Activated CD8-positive, alpha-beta T cell treated with anti-CD3 and anti-CD28 coated beads for 36 hours (primary cell): ENCODE measurements at regions not wholly inside any gene's neighbourhood (a gene's known extent, or its start where the extent isn't known, plus 50 kb on each side); places are given as distances from the start of the nearest gene placed in this dataset.

Experiments
- ATAC-seq: fragments of 200-7000 bp; cut with Tn5 transposase; one replicate; pipeline ENCODE4 v1.10.0; 2021; ENCODE audit warnings: mild to moderate bottlenecking, moderate library complexity
- CTCF ChIA-PET: fragments of 350-600 bp; sonication (Branson Sonifier 250); formaldehyde crosslinking; loops from one replicate; lab custom pipeline; 2021; ENCODE audit warnings: antibody characterized with exemption; lab: Charles Lee
- POLR2A ChIA-PET: fragments of 350-600 bp; sonication (Branson Sonifier 250); formaldehyde crosslinking; loops from one replicate; lab custom pipeline; 2021; ENCODE audit warnings: antibody characterized with exemption; lab: Charles Lee
- DNase-seq: peaks from one replicate; pipeline ENCODE4 v3.0.0-alpha.2; 2020
- H3K27ac Mint-ChIP-seq: one replicate; pipeline ENCODE4 v1.8.0; 2021; ENCODE audit warnings: mild to moderate bottlenecking, mixed read lengths
- H3K27me3 Mint-ChIP-seq: one replicate; pipeline ENCODE4 v1.8.0; 2021; ENCODE audit warnings: mixed read lengths
- H3K36me3 Mint-ChIP-seq: one replicate; pipeline ENCODE4 v1.8.0; 2021; ENCODE audit warnings: low read depth, mixed read lengths
- H3K4me1 Mint-ChIP-seq: one replicate; pipeline ENCODE4 v1.8.0; 2021; ENCODE audit warnings: low read depth, mixed read lengths
- H3K4me3 Mint-ChIP-seq: one replicate; pipeline ENCODE4 v1.8.0; 2021; ENCODE audit warnings: mild to moderate bottlenecking, moderate library complexity, mixed read lengths
- H3K9me3 Mint-ChIP-seq: one replicate; pipeline ENCODE4 v1.8.0; 2021; ENCODE audit warnings: mixed read lengths
- intact Hi-C: fragments of 100-400 bp; cut with micrococcal nuclease; formaldehyde crosslinking; loops from one replicate; pipeline ENCODE4 v1.10.0; 2022
- TF ChIP-seq, protein P1 (sequence below): fragments of 200-600 bp; IDR thresholded peaks from one replicate; pipeline ENCODE4 v1.8.0; 2022; ENCODE audit warnings: antibody characterized with exemption, mild to moderate bottlenecking

DNA sequence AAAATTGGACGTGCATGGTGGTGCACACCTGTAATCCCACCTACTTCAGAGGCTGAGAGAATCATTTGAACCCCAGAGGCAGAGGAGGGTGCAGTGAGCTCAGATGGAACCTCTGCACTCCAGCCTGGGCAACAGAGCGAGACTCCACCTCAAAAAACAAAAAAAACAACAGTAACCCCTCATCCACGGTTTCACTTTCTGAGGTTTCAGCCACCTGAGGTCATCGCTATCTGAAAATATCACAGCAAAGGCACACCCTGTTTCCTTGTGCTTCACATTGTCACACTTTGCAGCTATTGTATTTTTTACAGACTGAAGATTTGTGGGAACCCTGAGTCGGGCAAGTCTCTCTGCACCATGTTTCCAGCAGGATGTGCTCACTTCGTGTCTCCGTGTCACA, 54.1 kb upstream of the FOXQ1 start:
- Mint-ChIP-seq H3K27me3 (peaks cover 8% of the 10 kb centered on the region), H3K27ac (no peak overlapping the region), H3K4me1 (no peaks in the 10 kb centered on the region), H3K9me3 (no peaks in the 10 kb centered on the region), H3K4me3 (no peak overlapping the region), H3K36me3 (no peaks in the 10 kb centered on the region)
- TF ChIP-seq, protein P1, sequence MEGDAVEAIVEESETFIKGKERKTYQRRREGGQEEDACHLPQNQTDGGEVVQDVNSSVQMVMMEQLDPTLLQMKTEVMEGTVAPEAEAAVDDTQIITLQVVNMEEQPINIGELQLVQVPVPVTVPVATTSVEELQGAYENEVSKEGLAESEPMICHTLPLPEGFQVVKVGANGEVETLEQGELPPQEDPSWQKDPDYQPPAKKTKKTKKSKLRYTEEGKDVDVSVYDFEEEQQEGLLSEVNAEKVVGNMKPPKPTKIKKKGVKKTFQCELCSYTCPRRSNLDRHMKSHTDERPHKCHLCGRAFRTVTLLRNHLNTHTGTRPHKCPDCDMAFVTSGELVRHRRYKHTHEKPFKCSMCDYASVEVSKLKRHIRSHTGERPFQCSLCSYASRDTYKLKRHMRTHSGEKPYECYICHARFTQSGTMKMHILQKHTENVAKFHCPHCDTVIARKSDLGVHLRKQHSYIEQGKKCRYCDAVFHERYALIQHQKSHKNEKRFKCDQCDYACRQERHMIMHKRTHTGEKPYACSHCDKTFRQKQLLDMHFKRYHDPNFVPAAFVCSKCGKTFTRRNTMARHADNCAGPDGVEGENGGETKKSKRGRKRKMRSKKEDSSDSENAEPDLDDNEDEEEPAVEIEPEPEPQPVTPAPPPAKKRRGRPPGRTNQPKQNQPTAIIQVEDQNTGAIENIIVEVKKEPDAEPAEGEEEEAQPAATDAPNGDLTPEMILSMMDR: no peak
- intact Hi-C loops: no loop called here
- CTCF ChIA-PET: no interaction called here
- DNase-seq (no peak), ATAC-seq (no peak)
- POLR2A ChIA-PET: interaction anchor here (0.7 kb wide), 1 partner anchor 78 kb away, joined by 3 read pairs; no protein-coding TSS in a partner anchor

DNA sequence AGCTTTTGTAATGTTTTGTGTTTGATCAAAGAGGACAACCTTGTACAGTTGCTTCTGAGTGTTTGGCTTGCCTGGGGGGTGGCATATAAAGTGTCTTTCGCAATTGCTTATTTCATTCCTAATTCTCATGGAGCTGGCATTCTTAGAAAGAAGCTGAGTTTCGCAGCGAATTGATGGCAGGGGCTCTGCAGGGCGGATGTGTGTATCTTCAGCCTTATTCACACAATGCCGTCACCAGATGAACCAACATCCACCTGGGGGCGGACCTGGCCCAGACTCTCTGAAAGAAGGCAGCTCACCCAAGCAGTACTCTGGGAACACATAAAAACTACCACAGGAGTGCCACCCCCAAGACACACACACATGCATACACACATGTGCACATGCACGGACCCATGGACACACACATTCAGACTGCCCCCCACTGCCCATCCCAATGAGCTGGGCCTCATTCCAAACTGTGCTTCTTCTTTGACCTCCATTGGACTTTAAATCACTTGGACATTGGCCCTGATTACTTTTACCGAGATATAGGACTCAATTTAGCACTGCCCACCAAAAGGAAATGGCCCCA, 55.4 kb upstream of the FOXQ1 start:
- Mint-ChIP-seq H3K4me3 (no peak overlapping the region), H3K36me3 (no peaks in the 10 kb centered on the region), H3K9me3 (no peaks in the 10 kb centered on the region), H3K27ac (no peak overlapping the region), H3K4me1 (no peaks in the 10 kb centered on the region), H3K27me3 (peaks cover 10% of the 10 kb centered on the region)
- intact Hi-C loops: no loop called here
- ATAC-seq (no peak), DNase-seq (no peak)
- CTCF ChIA-PET: no interaction called here
- TF ChIP-seq, protein P1: no peak
- POLR2A ChIA-PET: interaction anchor here (0.9 kb wide), 1 partner anchor 11 kb away, joined by 3 read pairs; no protein-coding TSS in a partner anchor

DNA sequence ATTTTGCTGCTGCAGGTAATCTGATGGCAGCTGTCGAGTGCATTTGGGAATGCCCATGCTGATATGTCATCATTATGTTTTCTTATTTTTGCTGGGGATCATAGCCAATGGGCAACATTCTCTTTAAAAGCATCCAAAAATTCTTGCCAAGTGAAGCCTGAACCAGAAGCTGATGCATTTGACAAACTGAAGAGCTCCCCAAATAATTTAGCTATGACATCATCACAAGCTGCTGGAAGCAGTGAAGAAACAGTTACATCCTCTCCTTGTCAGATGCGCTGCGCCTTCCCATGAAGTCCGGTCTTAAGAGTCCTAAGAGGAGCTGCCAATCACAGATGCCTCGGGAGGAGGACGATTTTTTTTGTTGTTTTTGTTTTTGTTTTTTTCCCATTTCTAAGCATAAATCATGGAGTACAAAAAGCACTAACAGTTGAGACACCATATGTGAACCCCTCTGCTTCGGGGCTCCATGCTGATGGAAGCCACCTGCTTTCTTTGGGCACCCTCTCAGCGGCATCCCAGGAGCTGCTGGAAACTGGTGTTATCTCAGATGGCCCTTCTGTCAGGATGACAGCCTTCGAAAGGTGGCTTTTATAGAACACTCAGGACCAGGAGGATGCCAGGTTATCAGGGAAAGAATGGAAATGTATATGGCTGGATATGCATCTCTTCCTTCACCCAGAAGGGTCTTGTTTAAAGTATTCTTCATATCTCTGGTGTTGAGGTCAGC, 56.1 kb upstream of the FOXQ1 start:
- TF ChIP-seq, protein P1: no peak
- ChIA-PET POLR2A (interaction anchor here (0.8 to 0.9 kb wide), 2 partner anchors 10 to 38 kb away, joined by 3 read pairs; no protein-coding TSS in a partner anchor), CTCF (no interaction called here)
- intact Hi-C loops: no loop called here
- Mint-ChIP-seq H3K4me1 (no peaks in the 10 kb centered on the region), H3K27ac (no peak overlapping the region), H3K4me3 (no peak overlapping the region), H3K27me3 (peaks cover 10% of the 10 kb centered on the region), H3K9me3 (no peaks in the 10 kb centered on the region), H3K36me3 (no peaks in the 10 kb centered on the region)
- DNase-seq (no peak), ATAC-seq (no peak)

DNA sequence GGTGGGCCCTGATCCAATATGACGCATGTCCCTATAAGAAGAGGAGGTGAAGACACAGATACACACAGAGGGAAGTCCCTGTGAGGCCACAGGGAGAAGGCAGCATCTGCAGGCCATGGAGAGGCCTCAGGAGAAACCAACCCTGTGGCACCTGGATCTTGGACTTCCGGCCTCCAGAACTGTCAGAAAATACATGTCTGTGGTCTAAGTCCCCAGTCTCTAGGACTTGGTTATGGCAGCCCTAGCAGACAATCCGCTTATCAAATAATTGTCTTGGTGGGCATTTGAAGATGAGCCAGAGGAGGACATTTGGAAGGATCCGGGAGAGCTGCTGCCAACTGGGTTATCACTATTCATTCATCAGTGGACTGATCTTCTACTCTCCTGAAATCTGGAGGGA, 57.6 kb upstream of the FOXQ1 start:
- Mint-ChIP-seq H3K9me3 (no peaks in the 10 kb centered on the region), H3K4me3 (no peak overlapping the region), H3K27me3 (peaks cover 8% of the 10 kb centered on the region), H3K4me1 (no peaks in the 10 kb centered on the region), H3K27ac (no peak overlapping the region), H3K36me3 (no peaks in the 10 kb centered on the region)
- DNase-seq (no peak), ATAC-seq (no peak)
- TF ChIP-seq, protein P1: no peak
- ChIA-PET POLR2A (no interaction called here), CTCF (no interaction called here)
- intact Hi-C loops: no loop called here

DNA sequence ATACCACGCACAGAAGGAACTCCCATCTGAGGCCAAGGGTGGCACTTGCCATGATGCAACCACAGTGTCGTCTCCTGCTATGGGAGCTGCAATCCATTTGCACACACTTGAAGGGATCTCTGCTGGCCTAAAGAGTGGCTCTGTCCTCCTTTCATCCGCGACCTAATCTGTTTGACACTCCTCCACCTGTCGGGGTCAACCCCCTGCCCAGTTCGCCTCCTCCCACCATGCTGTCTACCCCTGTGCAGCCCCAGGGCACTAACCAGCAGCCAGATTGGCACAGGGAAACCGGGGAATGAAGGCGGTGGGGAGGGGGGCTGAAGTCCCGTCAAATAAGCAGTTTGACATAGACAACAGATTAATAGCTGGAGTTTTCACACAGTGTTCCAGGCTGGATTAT, 58.1 kb upstream of the FOXQ1 start:
- TF ChIP-seq, protein P1: no peak
- H3K36me3 Mint-ChIP-seq: no peaks in the 10 kb centered on the region
- intact Hi-C loops: no loop called here
- no peaks in the 10 kb centered on the region for H3K4me1 Mint-ChIP-seq
- H3K9me3 Mint-ChIP-seq: no peaks in the 10 kb centered on the region
- no peak overlapping the region for H3K27ac Mint-ChIP-seq
- no peak for ATAC-seq
- CTCF ChIA-PET: no interaction called here
- no peak overlapping the region for H3K4me3 Mint-ChIP-seq
- no peak for DNase-seq
- POLR2A ChIA-PET: no interaction called here
- H3K27me3 Mint-ChIP-seq: peaks cover 8% of the 10 kb centered on the region
